ENCODE measurements at regions not wholly inside any gene's neighbourhood (a gene's known extent, or its start where the extent isn't known, plus 50 kb on each side); places are given as distances from the start of the nearest gene placed in this dataset.

DNA sequence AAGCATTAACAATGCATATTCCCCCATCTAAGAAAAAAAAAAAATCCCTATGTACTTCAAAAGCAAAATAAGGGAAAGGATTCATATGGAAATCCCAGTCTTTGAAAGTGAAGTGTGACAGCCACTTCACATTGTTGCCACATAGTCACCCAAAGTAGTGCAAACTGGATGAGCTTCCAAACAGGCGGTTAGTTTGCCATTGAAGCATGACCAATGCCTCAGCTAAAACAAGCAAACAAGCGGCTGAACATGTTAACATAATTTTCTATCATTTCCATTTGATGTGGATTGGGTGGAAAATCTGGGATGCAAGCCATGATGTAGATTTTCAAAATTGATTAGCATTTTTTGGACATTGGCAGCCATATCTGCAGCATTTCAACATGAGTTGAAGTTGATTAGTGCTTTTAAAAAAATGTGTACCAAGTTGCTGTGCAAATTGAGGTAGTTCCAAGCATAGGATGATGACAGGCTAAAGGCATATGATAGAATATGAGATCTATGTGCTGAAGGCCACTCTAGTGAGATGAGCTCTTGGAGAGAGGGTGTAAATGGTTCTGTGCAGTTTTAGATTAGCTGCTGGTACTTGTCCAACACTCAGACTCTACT lies 405.2 kb downstream of the NR2F2 start:
- TF ChIP-seq JUN (IDR thresholded peaks at IDR 0.05; ENCODE audit: borderline replicate concordance, insufficient read depth, insufficient read length, low read depth) (no peak), EZH2 (IDR thresholded peaks at IDR 0.05; ENCODE audit: borderline replicate concordance, low read depth, low read length, severe bottlenecking) (no peak), POLR2AphosphoS5 (IDR thresholded peaks at IDR 0.05; ENCODE audit: insufficient read depth, low read depth, low read length) (no peak), GATA2 (IDR thresholded peaks at IDR 0.05; ENCODE audit: insufficient read depth, insufficient read length, low read depth, low read length) (no peak), POLR2A (IDR thresholded peaks at IDR 0.05; ENCODE audit: low read depth, low read length) (no peak)
- TF ChIP-seq, protein P1, sequence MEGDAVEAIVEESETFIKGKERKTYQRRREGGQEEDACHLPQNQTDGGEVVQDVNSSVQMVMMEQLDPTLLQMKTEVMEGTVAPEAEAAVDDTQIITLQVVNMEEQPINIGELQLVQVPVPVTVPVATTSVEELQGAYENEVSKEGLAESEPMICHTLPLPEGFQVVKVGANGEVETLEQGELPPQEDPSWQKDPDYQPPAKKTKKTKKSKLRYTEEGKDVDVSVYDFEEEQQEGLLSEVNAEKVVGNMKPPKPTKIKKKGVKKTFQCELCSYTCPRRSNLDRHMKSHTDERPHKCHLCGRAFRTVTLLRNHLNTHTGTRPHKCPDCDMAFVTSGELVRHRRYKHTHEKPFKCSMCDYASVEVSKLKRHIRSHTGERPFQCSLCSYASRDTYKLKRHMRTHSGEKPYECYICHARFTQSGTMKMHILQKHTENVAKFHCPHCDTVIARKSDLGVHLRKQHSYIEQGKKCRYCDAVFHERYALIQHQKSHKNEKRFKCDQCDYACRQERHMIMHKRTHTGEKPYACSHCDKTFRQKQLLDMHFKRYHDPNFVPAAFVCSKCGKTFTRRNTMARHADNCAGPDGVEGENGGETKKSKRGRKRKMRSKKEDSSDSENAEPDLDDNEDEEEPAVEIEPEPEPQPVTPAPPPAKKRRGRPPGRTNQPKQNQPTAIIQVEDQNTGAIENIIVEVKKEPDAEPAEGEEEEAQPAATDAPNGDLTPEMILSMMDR (IDR thresholded peaks at IDR 0.05; ENCODE audit: extremely low read depth in 1 of 2, insufficient read depth in 1 of 2, low read depth in 1 of 2, low read length in 2 of 2), result no peak

Measured in endothelial cell of umbilical vein (primary cell).